Keratinocyte (primary cell): ENCODE measurements at regions not wholly inside any gene's neighbourhood (a gene's known extent, or its start where the extent isn't known, plus 50 kb on each side); places are given as distances from the start of the nearest gene placed in this dataset.

ENCODE experiments used
- DNase-seq: peaks from one replicate; pipeline ENCODE4 v3.0.0-alpha.2; 2011; ENCODE audit warnings: low read depth, missing footprints, low spot score
- FAIRE-seq: peaks from 2 replicates; lab custom pipeline; 2011; peaks lifted over from hg19 to GRCh38; lab: Jason Lieb, UNC
- H2AFZ ChIP-seq: 2 replicates; pipeline ENCODE4 v1.6.0; 2012; ENCODE audit warnings: low read length, control low read depth, inconsistent platforms; ENCODE audit not compliant: control insufficient read depth
- H3K27ac ChIP-seq: 2 replicates; pipeline ENCODE4 v1.5.1; 2011; ENCODE audit warnings: low read length; ENCODE audit not compliant: control insufficient read depth, insufficient read depth
- H3K27me3 ChIP-seq: 3 replicates; pipeline ENCODE4 v1.6.0; 2011; ENCODE audit warnings: low read length; ENCODE audit not compliant: control insufficient read depth, insufficient read depth; ENCODE audit errors: extremely low read depth
- H3K36me3 ChIP-seq, 2 experiments: 2 replicates in 1 of 2; 3 replicates in 1 of 2; pipeline ENCODE4 v1.5.1; 2011; ENCODE audit warnings: low read length in 2 of 2, mild to moderate bottlenecking in 1 of 2; ENCODE audit not compliant: control insufficient read depth in 2 of 2, insufficient read depth in 2 of 2; ENCODE audit errors: extremely low read depth in 1 of 2
- H3K4me1 ChIP-seq: 3 replicates; pipeline ENCODE4 v1.5.1; 2011; ENCODE audit warnings: low read length; ENCODE audit not compliant: control insufficient read depth, insufficient read depth; ENCODE audit errors: extremely low read depth
- H3K4me2 ChIP-seq: 3 replicates; pipeline ENCODE4 v1.6.0; 2011; ENCODE audit warnings: low read depth, low read length; ENCODE audit not compliant: control insufficient read depth, insufficient read depth; ENCODE audit errors: extremely low read depth
- H3K4me3 ChIP-seq, 3 experiments: fragments of 200-600 bp in 1 of 3; sonication (generic) in 1 of 3; 2 replicates in 2 of 3; 3 replicates in 1 of 3; pipeline ENCODE4 v1.5.1; 2011 to 2016; ENCODE audit warnings: low read length in 3 of 3, mild to moderate bottlenecking in 3 of 3, control low read depth in 2 of 3, inconsistent platforms in 1 of 3, low read depth in 1 of 3, mixed read lengths in 1 of 3, mixed run types in 1 of 3, moderate library complexity in 1 of 3; ENCODE audit not compliant: control insufficient read depth in 2 of 3, insufficient read depth in 2 of 3; ENCODE audit errors: extremely low read depth in 1 of 3
- H3K79me2 ChIP-seq: 2 replicates; pipeline ENCODE4 v1.6.0; 2012; ENCODE audit warnings: low read length; ENCODE audit not compliant: control insufficient read depth, insufficient read depth
- H3K9ac ChIP-seq: 3 replicates; pipeline ENCODE4 v1.6.0; 2011; ENCODE audit warnings: low read length; ENCODE audit not compliant: control insufficient read depth, insufficient read depth; ENCODE audit errors: extremely low read depth
- H3K9me1 ChIP-seq: 3 replicates; pipeline ENCODE4 v1.6.0; 2011; ENCODE audit warnings: low read length; ENCODE audit not compliant: control insufficient read depth, insufficient read depth; ENCODE audit errors: extremely low read depth
- H3K9me3 ChIP-seq: 2 replicates; pipeline ENCODE4 v1.5.1; 2012; ENCODE audit warnings: low read depth, low read length; ENCODE audit not compliant: control insufficient read depth
- H4K20me1 ChIP-seq: 3 replicates; pipeline ENCODE4 v1.6.0; 2011; ENCODE audit warnings: low read length; ENCODE audit not compliant: control insufficient read depth, insufficient read depth; ENCODE audit errors: extremely low read depth
- EZH2 ChIP-seq: IDR thresholded peaks from one replicate; pipeline ENCODE4 v1.6.1; 2012; ENCODE audit warnings: inconsistent platforms, mild to moderate bottlenecking, low read length, moderate library complexity
- dilution Hi-C: fragments of 300-500 bp; cut with MboI; formaldehyde crosslinking; loops from one replicate; pipeline ENCODE4 v1.7.0; 2020; ENCODE audit warnings: low sequenced_read_pairs; ENCODE audit not compliant: extremely low pct_ligation_motif_present
- TF ChIP-seq, protein P1 (sequence below), 3 experiments: IDR thresholded peaks in 1 of 3; conservative IDR thresholded peaks in 1 of 3; optimal IDR thresholded peaks in 1 of 3; 2 replicates in 2 of 3; 3 replicates in 1 of 3; pipeline versions ENCODE3 to v1.5.1; 2011; ENCODE audit warnings: low read length in 3 of 3, mild to moderate bottlenecking in 3 of 3, moderate library complexity in 2 of 3, control low read depth in 1 of 3, inconsistent platforms in 1 of 3; ENCODE audit not compliant: insufficient read depth in 2 of 3; ENCODE audit errors: extremely low read depth in 1 of 3

DNA sequence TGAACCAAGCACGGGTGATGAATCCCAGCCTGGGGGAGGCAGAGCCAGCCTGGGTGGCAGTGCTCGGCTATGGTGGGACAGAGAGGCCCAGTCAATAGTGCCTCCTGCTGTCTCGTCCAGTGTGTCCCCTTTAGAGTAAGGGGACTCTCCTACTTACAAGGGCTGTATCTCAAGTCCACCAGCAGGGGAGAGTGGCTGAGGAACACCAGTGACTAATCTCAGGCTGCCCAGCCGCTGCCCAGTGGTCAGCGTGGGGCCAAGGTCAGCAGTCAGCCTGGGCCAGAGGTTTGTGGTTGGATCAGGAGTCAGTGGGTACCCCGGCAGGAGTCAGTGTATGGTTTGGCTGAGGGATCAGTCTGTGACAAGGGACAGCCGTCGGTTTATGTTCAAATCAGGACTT lies 109.2 kb upstream of the RUNX3 start:
- FAIRE-seq, result no peak
- dilution Hi-C loops, result no loop called here
- peaks cover 5% of the 10 kb centered on the region for H3K27me3 ChIP-seq

DNA sequence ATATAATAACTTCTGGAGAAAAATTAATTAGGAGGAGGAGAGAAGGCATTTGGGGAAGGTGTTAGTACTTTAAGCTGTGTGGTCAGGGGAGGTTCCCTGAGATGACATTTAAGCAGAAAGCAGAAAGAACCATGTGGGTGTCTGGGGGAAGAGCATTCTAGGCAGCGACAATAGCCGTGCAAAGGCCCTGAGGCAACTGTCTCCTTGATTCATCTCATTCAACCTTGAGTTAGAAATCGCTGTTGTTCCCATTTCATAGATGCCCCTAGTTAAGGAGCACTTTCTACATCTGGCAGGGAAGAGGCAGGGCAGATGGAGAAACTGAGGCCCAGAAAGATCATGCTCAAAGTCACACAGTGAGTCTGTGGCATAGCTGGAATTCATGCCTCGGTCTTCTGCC lies 108.6 kb upstream of the RUNX3 start:
- Histone ChIP-seq H3K9ac (no peak overlapping the region), H3K27ac (no peak overlapping the region), H2AFZ (no peak overlapping the region), H3K36me3 (no peaks in the 10 kb centered on the region), H3K27me3 (peaks cover 5% of the 10 kb centered on the region), H3K79me2 (no peaks in the 10 kb centered on the region), H3K4me2 (no peak overlapping the region), H3K9me1 (no peaks in the 10 kb centered on the region), H3K4me1 (peaks cover 10% of the 10 kb centered on the region), H4K20me1 (no peaks in the 10 kb centered on the region), H3K9me3 (no peaks in the 10 kb centered on the region), H3K4me3 (no peak overlapping the region)
- no peak for DNase-seq
- FAIRE-seq, result no peak
- dilution Hi-C loops, result no loop called here
- TF ChIP-seq EZH2, result no peak
- TF ChIP-seq, protein P1, sequence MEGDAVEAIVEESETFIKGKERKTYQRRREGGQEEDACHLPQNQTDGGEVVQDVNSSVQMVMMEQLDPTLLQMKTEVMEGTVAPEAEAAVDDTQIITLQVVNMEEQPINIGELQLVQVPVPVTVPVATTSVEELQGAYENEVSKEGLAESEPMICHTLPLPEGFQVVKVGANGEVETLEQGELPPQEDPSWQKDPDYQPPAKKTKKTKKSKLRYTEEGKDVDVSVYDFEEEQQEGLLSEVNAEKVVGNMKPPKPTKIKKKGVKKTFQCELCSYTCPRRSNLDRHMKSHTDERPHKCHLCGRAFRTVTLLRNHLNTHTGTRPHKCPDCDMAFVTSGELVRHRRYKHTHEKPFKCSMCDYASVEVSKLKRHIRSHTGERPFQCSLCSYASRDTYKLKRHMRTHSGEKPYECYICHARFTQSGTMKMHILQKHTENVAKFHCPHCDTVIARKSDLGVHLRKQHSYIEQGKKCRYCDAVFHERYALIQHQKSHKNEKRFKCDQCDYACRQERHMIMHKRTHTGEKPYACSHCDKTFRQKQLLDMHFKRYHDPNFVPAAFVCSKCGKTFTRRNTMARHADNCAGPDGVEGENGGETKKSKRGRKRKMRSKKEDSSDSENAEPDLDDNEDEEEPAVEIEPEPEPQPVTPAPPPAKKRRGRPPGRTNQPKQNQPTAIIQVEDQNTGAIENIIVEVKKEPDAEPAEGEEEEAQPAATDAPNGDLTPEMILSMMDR (optimal IDR thresholded peaks at IDR 0.05 in 1 of 3, IDR thresholded peaks at IDR 0.05 in 1 of 3, conservative IDR thresholded peaks at IDR 0.05 in 1 of 3; ENCODE audit: extremely low read depth in 1 of 3, insufficient read depth in 2 of 3, low read length in 3 of 3), result no peak

More for the DNA sequence above, 109.2 kb upstream of the RUNX3 start:
- no peak overlapping the region for H3K9ac ChIP-seq
- H3K27ac ChIP-seq, result no peak overlapping the region
- no peaks in the 10 kb centered on the region for H3K79me2 ChIP-seq
- no peaks in the 10 kb centered on the region for H4K20me1 ChIP-seq
- H3K9me3 ChIP-seq, result no peaks in the 10 kb centered on the region
- no peak overlapping the region for H3K4me3 ChIP-seq
- no peak for TF ChIP-seq EZH2
- TF ChIP-seq, protein P1 (optimal IDR thresholded peaks at IDR 0.05 in 1 of 3, IDR thresholded peaks at IDR 0.05 in 1 of 3, conservative IDR thresholded peaks at IDR 0.05 in 1 of 3; ENCODE audit: extremely low read depth in 1 of 3, insufficient read depth in 2 of 3, low read length in 3 of 3), result no peak
- H3K9me1 ChIP-seq, result no peaks in the 10 kb centered on the region
- H2AFZ ChIP-seq, result no peak overlapping the region
- DNase-seq, result no peak
- H3K4me2 ChIP-seq, result no peak overlapping the region
- peaks cover 10% of the 10 kb centered on the region for H3K4me1 ChIP-seq
- no peaks in the 10 kb centered on the region for H3K36me3 ChIP-seq
